GM12878 (cell line): ENCODE measurements at regions not wholly inside any gene's neighbourhood (a gene's known extent, or its start where the extent isn't known, plus 50 kb on each side); places are given as distances from the start of the nearest gene placed in this dataset.

Experiments used
- ATAC-seq: fragments of 200-7000 bp; cut with Tn5 transposase; 3 replicates; pipeline ENCODE4 v1.9.1; 2020; ENCODE audit warnings: mild to moderate bottlenecking, moderate library complexity
- BruUV-seq: library from RNA; stranded (reverse); fragments of 400-500 nt; replicated peaks from 2 replicates; lab custom pipeline; 2021; lab: Mats Ljungman, UMichigan
- CTCF ChIA-PET: fragments of 300-600 bp; sonication (Branson Sonifier 250); formaldehyde crosslinking; extraction: SDS; loops from one replicate; lab custom pipeline; 2021; ENCODE audit warnings: inconsistent platforms; lab: Yijun Ruan, JAX
- POLR2A ChIA-PET: fragments of 350-600 bp; formaldehyde crosslinking; extraction: SDS; loops from one replicate; lab custom pipeline; 2021; ENCODE audit warnings: inconsistent platforms; lab: Charles Lee
- RAD21 ChIA-PET: fragments of 300-600 bp; sonication (Branson Sonifier 250); formaldehyde crosslinking; loops from one replicate; lab custom pipeline; 2023; ENCODE audit warnings: antibody characterized with exemption; ENCODE audit not compliant: unreplicated experiment; lab: Charles Lee
- SMC1A ChIA-PET: fragments of 300-600 bp; sonication (Branson Sonifier 250); formaldehyde crosslinking; loops from one replicate; lab custom pipeline; 2023; ENCODE audit not compliant: unreplicated experiment, uncharacterized antibody; lab: Charles Lee
- DNase-seq: peaks from one replicate; pipeline ENCODE4 v3.0.0-alpha.2; 2011; ENCODE audit warnings: low read depth, low spot score
- FAIRE-seq: peaks from 3 replicates; lab custom pipeline; 2011; peaks lifted over from hg19 to GRCh38; lab: Jason Lieb, UNC
- H2AFZ ChIP-seq: 2 replicates; pipeline ENCODE4 v1.6.0; 2011; ENCODE audit warnings: low read depth, low read length, control low read depth; ENCODE audit not compliant: control insufficient read depth
- H3K27ac ChIP-seq: 2 replicates; pipeline ENCODE4 v1.5.1; 2011; ENCODE audit warnings: control low read depth; ENCODE audit not compliant: control insufficient read depth, insufficient read depth
- H3K27me3 ChIP-seq, 2 experiments: replicated peaks in 1 of 2; 2 replicates each; pipeline versions ENCODE4 v1.6.0 to v1.6.1; 2011; ENCODE audit warnings: low read length in 1 of 2; ENCODE audit not compliant: control insufficient read depth in 2 of 2, insufficient read depth in 2 of 2
- H3K36me3 ChIP-seq, 2 experiments: 2 replicates each; pipeline ENCODE4 v1.5.1; 2011; ENCODE audit warnings: low read length in 1 of 2; ENCODE audit not compliant: control insufficient read depth in 2 of 2, insufficient read depth in 2 of 2
- H3K4me1 ChIP-seq: 2 replicates; pipeline ENCODE4 v1.6.1; 2011; ENCODE audit warnings: mild to moderate bottlenecking, low read length, moderate library complexity, mixed read lengths; ENCODE audit not compliant: control insufficient read depth, insufficient read depth
- H3K4me2 ChIP-seq: 2 replicates; pipeline ENCODE4 v1.6.0; 2011; ENCODE audit warnings: control low read depth; ENCODE audit not compliant: control insufficient read depth, insufficient read depth
- H3K4me3 ChIP-seq: fragments of 200-600 bp; sonication (generic); 2 replicates; pipeline ENCODE4 v1.5.1; 2016
- H3K79me2 ChIP-seq: 2 replicates; pipeline ENCODE4 v1.6.0; 2011; ENCODE audit warnings: low read length; ENCODE audit not compliant: control insufficient read depth, insufficient read depth
- H3K9ac ChIP-seq: 2 replicates; pipeline ENCODE4 v1.8.0; 2011; ENCODE audit warnings: low read length, control low read depth, mixed read lengths; ENCODE audit not compliant: control insufficient read depth, insufficient read depth
- H3K9me3 ChIP-seq: replicated peaks from 3 replicates; pipeline ENCODE4 v1.5.1; 2011; ENCODE audit warnings: mild to moderate bottlenecking, low read length; ENCODE audit not compliant: control insufficient read depth, insufficient read depth
- H4K20me1 ChIP-seq: 2 replicates; pipeline ENCODE4 v1.6.0; 2011; ENCODE audit not compliant: control insufficient read depth, insufficient read depth
- BHLHE40 ChIP-seq, 2 experiments: fragments of 450-650 bp in 1 of 2; IDR thresholded peaks; 2 replicates each; pipeline ENCODE4 v1.6.1; 2011 to 2017; ENCODE audit warnings: low read depth in 2 of 2, borderline replicate concordance in 1 of 2, improper control_type of control experiment in 1 of 2, low read length in 1 of 2, mild to moderate bottlenecking in 1 of 2
- CHD1 ChIP-seq: IDR thresholded peaks from 2 replicates; pipeline ENCODE4 v1.6.1; 2012; ENCODE audit warnings: low read depth, low read length, improper control_type of control experiment
- DPF2 ChIP-seq: fragments of 450-650 bp; IDR thresholded peaks from 2 replicates; pipeline ENCODE4 v1.6.1; 2017; ENCODE audit warnings: mild to moderate bottlenecking
- ETV6 ChIP-seq, 2 experiments: fragments of 450-650 bp in 1 of 2; IDR thresholded peaks in 1 of 2; conservative IDR thresholded peaks in 1 of 2; 2 replicates each; pipeline ENCODE4 v1.6.1; 2014; ENCODE audit warnings: antibody characterized with exemption in 1 of 2, borderline replicate concordance in 1 of 2, low read depth in 1 of 2, mild to moderate bottlenecking in 1 of 2, moderate library complexity in 1 of 2
- JUND ChIP-seq: IDR thresholded peaks from 2 replicates; pipeline ENCODE4 v1.6.1; 2012; ENCODE audit warnings: low read depth, mild to moderate bottlenecking, low read length, improper control_type of control experiment, moderate library complexity
- KDM1A ChIP-seq: fragments of 200-600 bp; sonication (generic); IDR thresholded peaks from 2 replicates; pipeline ENCODE4 v1.6.1; 2016; ENCODE audit warnings: borderline replicate concordance
- POU2F2 ChIP-seq: IDR thresholded peaks from 3 replicates; pipeline ENCODE4 v1.6.1; 2011; ENCODE audit warnings: low read depth, mild to moderate bottlenecking, low read length, borderline replicate concordance
- RAD51 ChIP-seq: fragments of 450-650 bp; IDR thresholded peaks from 2 replicates; pipeline ENCODE4 v1.6.1; 2016; ENCODE audit warnings: moderate library complexity, mild to moderate bottlenecking, inconsistent platforms
- SMAD5 ChIP-seq: IDR thresholded peaks from 2 replicates; pipeline ENCODE4 v1.6.1; 2016; ENCODE audit warnings: antibody characterized with exemption, low read depth
- TCF12 ChIP-seq: IDR thresholded peaks from 2 replicates; pipeline ENCODE4 v1.6.1; 2011; ENCODE audit warnings: low read depth, mild to moderate bottlenecking, low read length
- ZNF24 ChIP-seq: fragments of 450-650 bp; IDR thresholded peaks from 2 replicates; pipeline ENCODE4 v1.6.1; 2017; ENCODE audit warnings: antibody characterized with exemption, mild to moderate bottlenecking
- WGBS: methylation state at CpG from one replicate; pipeline ENCODE4 v1.1.6; 2016; ENCODE audit warnings: low lambda C conversion rate; ENCODE audit not compliant: insufficient replicate concordance, insufficient coverage; ENCODE audit errors: missing lambda C conversion rate; 5-methylcytosine and 5-hydroxymethylcytosine counted together
- in situ Hi-C: fragments of 300-500 bp; cut with MboI; formaldehyde crosslinking; loops from 9 replicates; pipeline ENCODE4 v1.14.3; 2018; ENCODE audit warnings: mixed read lengths
- intact Hi-C: fragments of 100-400 bp; cut with micrococcal nuclease; formaldehyde crosslinking; loops from one replicate; pipeline ENCODE4 v1.14.2; 2022; ENCODE audit not compliant: unreplicated experiment
- TF ChIP-seq, protein P1 (sequence below): fragments of 450-650 bp; IDR thresholded peaks from 2 replicates; pipeline ENCODE4 v1.6.1; 2018; ENCODE audit warnings: borderline replicate concordance, mild to moderate bottlenecking; ENCODE audit not compliant: partially characterized antibody
- TF ChIP-seq, protein P2 (sequence below): fragments of 150-350 bp; IDR thresholded peaks from 2 replicates; pipeline ENCODE4 v1.6.1; 2016; ENCODE audit warnings: low read depth, low read length

DNA sequence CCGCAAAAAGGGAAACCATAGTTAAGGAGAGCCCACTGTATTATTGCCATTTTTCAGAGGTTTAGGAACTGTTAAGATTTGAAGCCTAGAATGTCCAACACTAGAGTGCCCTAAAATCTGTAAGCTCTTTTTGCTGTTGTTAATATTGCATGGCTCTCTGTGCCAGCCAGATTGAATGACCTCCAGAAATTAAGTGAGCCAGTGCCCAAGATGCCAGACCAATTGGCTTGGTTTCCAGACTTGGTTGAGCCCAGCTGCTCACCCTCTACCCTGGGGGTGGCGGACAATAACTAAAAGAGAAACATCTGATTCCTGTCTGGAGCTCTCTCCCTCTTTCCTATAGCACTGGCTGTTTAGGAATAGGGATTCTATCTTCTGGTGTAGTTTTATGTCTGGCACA, 340.1 kb downstream of the PHF14 start:
- Histone ChIP-seq H3K4me3 (no peak overlapping the region), H2AFZ (no peak overlapping the region), H3K36me3 (no peaks in the 10 kb centered on the region), H3K4me2 (no peak overlapping the region), H3K27me3 (no peaks in the 10 kb centered on the region), H3K9ac (no peak overlapping the region), H3K4me1 (peaks cover 5% of the 10 kb centered on the region; the same call in 1 of the 2 replicates), H3K27ac (no peak overlapping the region), H3K9me3 (no peaks in the 10 kb centered on the region), H3K79me2 (no peaks in the 10 kb centered on the region), H4K20me1 (no peaks in the 10 kb centered on the region)
- FAIRE-seq, result no peak
- no TSS peak for BruUV-seq
- RAD21 ChIA-PET, result no interaction called here
- ATAC-seq, result no peak
- no peak for TF ChIP-seq JUND
- no peak for TF ChIP-seq SMAD5
- no peak for TF ChIP-seq RAD51
- TF ChIP-seq KDM1A, result no peak
- TF ChIP-seq TCF12, result no peak
- TF ChIP-seq, protein P1, sequence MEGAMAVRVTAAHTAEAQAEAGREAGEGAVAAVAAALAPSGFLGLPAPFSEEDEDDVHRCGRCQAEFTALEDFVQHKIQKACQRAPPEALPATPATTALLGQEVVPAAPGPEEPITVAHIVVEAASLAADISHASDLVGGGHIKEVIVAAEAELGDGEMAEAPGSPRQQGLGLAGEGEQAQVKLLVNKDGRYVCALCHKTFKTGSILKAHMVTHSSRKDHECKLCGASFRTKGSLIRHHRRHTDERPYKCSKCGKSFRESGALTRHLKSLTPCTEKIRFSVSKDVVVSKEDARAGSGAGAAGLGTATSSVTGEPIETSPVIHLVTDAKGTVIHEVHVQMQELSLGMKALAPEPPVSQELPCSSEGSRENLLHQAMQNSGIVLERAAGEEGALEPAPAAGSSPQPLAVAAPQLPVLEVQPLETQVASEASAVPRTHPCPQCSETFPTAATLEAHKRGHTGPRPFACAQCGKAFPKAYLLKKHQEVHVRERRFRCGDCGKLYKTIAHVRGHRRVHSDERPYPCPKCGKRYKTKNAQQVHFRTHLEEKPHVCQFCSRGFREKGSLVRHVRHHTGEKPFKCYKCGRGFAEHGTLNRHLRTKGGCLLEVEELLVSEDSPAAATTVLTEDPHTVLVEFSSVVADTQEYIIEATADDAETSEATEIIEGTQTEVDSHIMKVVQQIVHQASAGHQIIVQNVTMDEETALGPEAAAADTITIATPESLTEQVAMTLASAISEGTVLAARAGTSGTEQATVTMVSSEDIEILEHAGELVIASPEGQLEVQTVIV, result no peak
- no peak for TF ChIP-seq CHD1
- no peak for TF ChIP-seq BHLHE40 (IDR thresholded peaks at IDR 0.05; ENCODE audit: borderline replicate concordance in 1 of 2, low read depth in 2 of 2, low read length in 1 of 2)
- no peak for TF ChIP-seq ETV6 (conservative IDR thresholded peaks at IDR 0.05 in 1 of 2, IDR thresholded peaks at IDR 0.05 in 1 of 2; ENCODE audit: borderline replicate concordance in 1 of 2, low read depth in 1 of 2)
- no peak for TF ChIP-seq DPF2
- TF ChIP-seq, protein P2, sequence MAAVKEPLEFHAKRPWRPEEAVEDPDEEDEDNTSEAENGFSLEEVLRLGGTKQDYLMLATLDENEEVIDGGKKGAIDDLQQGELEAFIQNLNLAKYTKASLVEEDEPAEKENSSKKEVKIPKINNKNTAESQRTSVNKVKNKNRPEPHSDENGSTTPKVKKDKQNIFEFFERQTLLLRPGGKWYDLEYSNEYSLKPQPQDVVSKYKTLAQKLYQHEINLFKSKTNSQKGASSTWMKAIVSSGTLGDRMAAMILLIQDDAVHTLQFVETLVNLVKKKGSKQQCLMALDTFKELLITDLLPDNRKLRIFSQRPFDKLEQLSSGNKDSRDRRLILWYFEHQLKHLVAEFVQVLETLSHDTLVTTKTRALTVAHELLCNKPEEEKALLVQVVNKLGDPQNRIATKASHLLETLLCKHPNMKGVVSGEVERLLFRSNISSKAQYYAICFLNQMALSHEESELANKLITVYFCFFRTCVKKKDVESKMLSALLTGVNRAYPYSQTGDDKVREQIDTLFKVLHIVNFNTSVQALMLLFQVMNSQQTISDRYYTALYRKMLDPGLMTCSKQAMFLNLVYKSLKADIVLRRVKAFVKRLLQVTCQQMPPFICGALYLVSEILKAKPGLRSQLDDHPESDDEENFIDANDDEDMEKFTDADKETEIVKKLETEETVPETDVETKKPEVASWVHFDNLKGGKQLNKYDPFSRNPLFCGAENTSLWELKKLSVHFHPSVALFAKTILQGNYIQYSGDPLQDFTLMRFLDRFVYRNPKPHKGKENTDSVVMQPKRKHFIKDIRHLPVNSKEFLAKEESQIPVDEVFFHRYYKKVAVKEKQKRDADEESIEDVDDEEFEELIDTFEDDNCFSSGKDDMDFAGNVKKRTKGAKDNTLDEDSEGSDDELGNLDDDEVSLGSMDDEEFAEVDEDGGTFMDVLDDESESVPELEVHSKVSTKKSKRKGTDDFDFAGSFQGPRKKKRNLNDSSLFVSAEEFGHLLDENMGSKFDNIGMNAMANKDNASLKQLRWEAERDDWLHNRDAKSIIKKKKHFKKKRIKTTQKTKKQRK, result no peak
- TF ChIP-seq ZNF24, result no peak
- TF ChIP-seq POU2F2, result no peak
- no peak for DNase-seq
- POLR2A ChIA-PET, result no interaction called here
- WGBS, result 71% methylated on average over 2 of the region's 2 CpGs
- in situ Hi-C loops (no loop called here), intact Hi-C loops (no loop called here)
- SMC1A ChIA-PET, result no interaction called here
- CTCF ChIA-PET, result no interaction called here
